PC-3 (cell line): ENCODE measurements at regions not wholly inside any gene's neighbourhood (a gene's known extent, or its start where the extent isn't known, plus 50 kb on each side); places are given as distances from the start of the nearest gene placed in this dataset.

Experiments used
- ATAC-seq: fragments of 200-7000 bp; cut with Tn5 transposase; 2 replicates; pipeline ENCODE4 v1.9.1; 2020; ENCODE audit warnings: mild to moderate bottlenecking, moderate library complexity
- BruUV-seq: library from RNA; stranded (reverse); fragments of 400-500 nt; replicated peaks from 2 replicates; lab custom pipeline; 2021; lab: Mats Ljungman, UMichigan
- CTCF ChIA-PET: fragments of 300-600 bp; sonication (Branson Sonifier 250); formaldehyde crosslinking; loops from one replicate; lab custom pipeline; 2022; ENCODE audit warnings: antibody characterized with exemption; lab: Charles Lee
- POLR2A ChIA-PET: fragments of 300-600 bp; sonication (Branson Sonifier 250); formaldehyde crosslinking; loops from one replicate; lab custom pipeline; 2022; ENCODE audit warnings: antibody characterized with exemption; ENCODE audit not compliant: unreplicated experiment; lab: Charles Lee
- DNase-seq: peaks from one replicate; pipeline ENCODE4 v3.0.0-alpha.2; 2015
- H2AFZ ChIP-seq: fragments of 300-600 bp; sonication (generic); 2 replicates; pipeline ENCODE4 v1.6.0; 2016; ENCODE audit warnings: antibody characterized with exemption, low read length
- H3F3A ChIP-seq: fragments of 300-600 bp; sonication (generic); one replicate; pipeline ENCODE4 v1.6.0; 2017; ENCODE audit warnings: antibody characterized with exemption, low read length, control low read depth, mild to moderate bottlenecking; ENCODE audit not compliant: unreplicated experiment
- H3K27ac ChIP-seq: fragments of 300-600 bp; sonication (generic); 2 replicates; pipeline ENCODE4 v1.5.1; 2016; ENCODE audit warnings: mild to moderate bottlenecking, low read length
- H3K27me3 ChIP-seq: fragments of 300-600 bp; sonication (generic); 2 replicates; pipeline ENCODE4 v1.6.1; 2016; ENCODE audit warnings: low read length, mixed read lengths
- H3K36me3 ChIP-seq: fragments of 300-600 bp; sonication (generic); 2 replicates; pipeline ENCODE4 v1.6.1; 2016; ENCODE audit warnings: low read depth, mixed run types, low read length, mixed read lengths
- H3K4me1 ChIP-seq: fragments of 300-600 bp; sonication (generic); 2 replicates; pipeline ENCODE4 v1.5.1; 2016; ENCODE audit warnings: low read length; ENCODE audit not compliant: insufficient read depth
- H3K4me2 ChIP-seq: fragments of 300-600 bp; sonication (generic); 2 replicates; pipeline ENCODE4 v1.6.0; 2016; ENCODE audit warnings: low read length
- H3K4me3 ChIP-seq: fragments of 300-600 bp; sonication (generic); 2 replicates; pipeline ENCODE4 v1.5.1; 2016; ENCODE audit warnings: mild to moderate bottlenecking, low read length, mixed read lengths
- H3K79me2 ChIP-seq: fragments of 300-600 bp; sonication (generic); 2 replicates; pipeline ENCODE4 v1.6.1; 2017; ENCODE audit warnings: low read length, mixed read lengths
- H3K9ac ChIP-seq: fragments of 300-600 bp; sonication (generic); 2 replicates; pipeline ENCODE4 v1.6.0; 2016; ENCODE audit warnings: mild to moderate bottlenecking, low read length
- H3K9me2 ChIP-seq: fragments of 300-600 bp; sonication (generic); replicated peaks from 2 replicates; pipeline ENCODE4 v1.6.1; 2016; ENCODE audit warnings: mixed run types, low read length, mixed read lengths
- H3K9me3 ChIP-seq: fragments of 300-600 bp; sonication (generic); 2 replicates; pipeline ENCODE4 v1.6.1; 2016; ENCODE audit warnings: low read length, mixed read lengths
- H4K20me1 ChIP-seq: fragments of 300-600 bp; sonication (generic); 2 replicates; pipeline ENCODE4 v1.6.1; 2016; ENCODE audit warnings: low read length, mixed read lengths
- EZH2 ChIP-seq: fragments of 300-600 bp; sonication (generic); IDR thresholded peaks from one replicate; pipeline ENCODE4 v1.6.1; 2017; ENCODE audit warnings: antibody characterized with exemption, mild to moderate bottlenecking, low read length; ENCODE audit not compliant: unreplicated experiment
- EZH2phosphoT487 ChIP-seq: fragments of 300-600 bp; sonication (generic); IDR thresholded peaks from 2 replicates; pipeline ENCODE4 v1.6.1; 2018; ENCODE audit warnings: mild to moderate bottlenecking, antibody characterized with exemption, low read length, borderline replicate concordance
- intact Hi-C: fragments of 100-400 bp; cut with micrococcal nuclease; formaldehyde crosslinking; loops from 2 replicates; pipeline ENCODE4 v1.9.0; 2023
- TF ChIP-seq, protein P1 (sequence below): fragments of 300-600 bp; sonication (generic); conservative IDR thresholded peaks from 2 replicates; pipeline ENCODE4 v1.5.1; 2017; ENCODE audit warnings: antibody characterized with exemption, low read depth, mild to moderate bottlenecking, low read length

DNA sequence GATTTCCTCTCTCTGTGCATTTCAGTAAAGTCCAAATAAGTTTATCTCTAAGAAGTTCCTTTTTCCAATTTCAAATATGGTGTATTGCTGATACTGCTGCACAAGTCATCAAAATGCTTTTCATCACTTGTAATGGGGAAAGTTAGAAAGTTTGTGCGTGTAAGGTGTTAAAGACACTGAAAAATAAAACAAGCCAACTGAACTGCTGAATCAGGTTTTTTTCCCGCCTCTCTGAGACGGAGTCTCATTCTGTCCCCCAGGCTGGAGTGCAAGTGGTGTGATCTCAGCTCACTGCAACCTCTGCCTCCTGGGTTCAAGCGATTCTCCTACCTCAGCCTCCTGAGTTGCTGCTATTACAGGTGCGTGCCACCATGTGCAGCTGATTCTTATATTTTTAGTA, 400.9 kb downstream of the LRRC70 start:
- Histone ChIP-seq H3K4me2 (no peak overlapping the region), H3K9me3 (no peaks in the 10 kb centered on the region), H3F3A (no peaks in the 10 kb centered on the region), H3K9ac (no peak overlapping the region), H4K20me1 (no peaks in the 10 kb centered on the region), H3K27me3 (no peaks in the 10 kb centered on the region), H3K9me2 (no peaks in the 10 kb centered on the region), H3K4me1 (no peaks in the 10 kb centered on the region), H3K79me2 (no peaks in the 10 kb centered on the region), H3K27ac (no peak overlapping the region), H2AFZ (no peak overlapping the region), H3K4me3 (no peak overlapping the region), H3K36me3 (no peaks in the 10 kb centered on the region)
- ChIA-PET CTCF (no interaction called here), POLR2A (interaction anchor here (0.7 kb wide), 1 partner anchor 557 kb away, joined by 3 read pairs; no protein-coding TSS in a partner anchor)
- BruUV-seq = no TSS peak
- TF ChIP-seq, protein P1, sequence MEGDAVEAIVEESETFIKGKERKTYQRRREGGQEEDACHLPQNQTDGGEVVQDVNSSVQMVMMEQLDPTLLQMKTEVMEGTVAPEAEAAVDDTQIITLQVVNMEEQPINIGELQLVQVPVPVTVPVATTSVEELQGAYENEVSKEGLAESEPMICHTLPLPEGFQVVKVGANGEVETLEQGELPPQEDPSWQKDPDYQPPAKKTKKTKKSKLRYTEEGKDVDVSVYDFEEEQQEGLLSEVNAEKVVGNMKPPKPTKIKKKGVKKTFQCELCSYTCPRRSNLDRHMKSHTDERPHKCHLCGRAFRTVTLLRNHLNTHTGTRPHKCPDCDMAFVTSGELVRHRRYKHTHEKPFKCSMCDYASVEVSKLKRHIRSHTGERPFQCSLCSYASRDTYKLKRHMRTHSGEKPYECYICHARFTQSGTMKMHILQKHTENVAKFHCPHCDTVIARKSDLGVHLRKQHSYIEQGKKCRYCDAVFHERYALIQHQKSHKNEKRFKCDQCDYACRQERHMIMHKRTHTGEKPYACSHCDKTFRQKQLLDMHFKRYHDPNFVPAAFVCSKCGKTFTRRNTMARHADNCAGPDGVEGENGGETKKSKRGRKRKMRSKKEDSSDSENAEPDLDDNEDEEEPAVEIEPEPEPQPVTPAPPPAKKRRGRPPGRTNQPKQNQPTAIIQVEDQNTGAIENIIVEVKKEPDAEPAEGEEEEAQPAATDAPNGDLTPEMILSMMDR = no peak
- TF ChIP-seq EZH2phosphoT487 = no peak
- no peak for DNase-seq
- ATAC-seq = no peak
- intact Hi-C loops = no loop called here

DNA sequence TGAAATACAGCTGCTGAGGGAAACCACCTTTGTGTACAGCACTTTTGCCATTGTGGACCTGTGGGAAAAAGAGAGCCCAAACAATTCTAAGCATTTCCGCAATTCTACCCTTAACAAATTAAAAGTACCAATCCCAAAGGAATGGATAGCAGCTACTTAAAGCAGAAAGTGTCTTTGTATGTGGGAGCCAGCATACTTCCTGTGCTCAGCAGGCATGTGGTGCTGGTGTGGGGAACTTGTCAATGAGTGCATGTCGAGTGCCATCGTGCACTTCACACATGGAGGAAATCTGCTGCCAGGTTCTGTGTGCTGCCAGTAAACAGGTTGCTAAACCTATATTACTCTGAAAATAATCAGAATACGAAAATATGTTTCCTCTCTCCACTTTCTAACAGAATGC, 399.0 kb downstream of the LRRC70 start:
- BruUV-seq = no TSS peak
- Histone ChIP-seq H3K4me2 (no peak overlapping the region), H2AFZ (no peak overlapping the region), H3K27ac (no peak overlapping the region), H3K9ac (no peak overlapping the region), H3F3A (no peaks in the 10 kb centered on the region), H3K9me3 (no peaks in the 10 kb centered on the region), H3K4me3 (no peak overlapping the region), H3K27me3 (no peaks in the 10 kb centered on the region), H3K36me3 (no peaks in the 10 kb centered on the region), H3K79me2 (no peaks in the 10 kb centered on the region), H4K20me1 (no peaks in the 10 kb centered on the region), H3K9me2 (no peaks in the 10 kb centered on the region), H3K4me1 (no peaks in the 10 kb centered on the region)
- ChIA-PET POLR2A (no interaction called here), CTCF (no interaction called here)
- intact Hi-C loops = no loop called here
- ATAC-seq (no peak), DNase-seq (no peak)
- TF ChIP-seq, protein P1 = no peak
- TF ChIP-seq EZH2phosphoT487 (no peak), EZH2 (no peak)

DNA sequence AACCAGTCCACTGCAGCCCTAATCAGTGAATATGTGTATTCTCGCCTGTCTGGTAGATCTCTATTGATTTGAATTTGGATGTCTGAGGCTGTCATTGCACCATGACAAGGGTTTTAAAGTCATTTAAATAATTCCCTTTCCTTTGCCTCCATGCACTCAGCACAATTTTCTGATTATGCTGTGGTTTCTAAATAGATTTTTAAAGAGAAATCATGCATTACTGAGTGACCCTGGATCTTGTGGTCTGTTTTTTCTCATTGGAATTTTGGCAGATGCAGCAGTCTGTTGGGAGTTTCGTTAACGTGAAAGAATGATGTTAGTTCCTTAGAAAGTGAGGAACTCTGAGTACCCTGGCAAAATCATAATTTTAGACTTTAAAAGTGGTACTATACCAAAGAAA, 396.0 kb downstream of the LRRC70 start:
- BruUV-seq = no TSS peak
- Histone ChIP-seq H3K4me1 (no peaks in the 10 kb centered on the region), H3K79me2 (no peaks in the 10 kb centered on the region), H3K9ac (no peak overlapping the region), H3K4me3 (no peak overlapping the region), H3K4me2 (no peak overlapping the region), H3K27me3 (no peaks in the 10 kb centered on the region), H3K9me2 (no peaks in the 10 kb centered on the region), H3F3A (no peaks in the 10 kb centered on the region), H4K20me1 (no peaks in the 10 kb centered on the region), H3K27ac (no peak overlapping the region), H3K36me3 (no peaks in the 10 kb centered on the region), H2AFZ (no peak overlapping the region), H3K9me3 (no peaks in the 10 kb centered on the region)
- ATAC-seq = no peak
- ChIA-PET POLR2A (no interaction called here), CTCF (no interaction called here)
- DNase-seq = no peak
- TF ChIP-seq EZH2 (no peak), EZH2phosphoT487 (no peak)
- TF ChIP-seq, protein P1 = no peak
- intact Hi-C loops = no loop called here
